HEK293 (cell line): ENCODE measurements at regions not wholly inside any gene's neighbourhood (a gene's known extent, or its start where the extent isn't known, plus 50 kb on each side); places are given as distances from the start of the nearest gene placed in this dataset.

Experiments used
- CTCF ChIA-PET: fragments of 350-600 bp; formaldehyde crosslinking; extraction: SDS; loops from one replicate; lab custom pipeline; 2021; ENCODE audit warnings: antibody characterized with exemption; lab: Yijun Ruan, JAX
- POLR2A ChIA-PET: fragments of 300-600 bp; formaldehyde crosslinking; extraction: SDS; loops from one replicate; lab custom pipeline; 2020; ENCODE audit warnings: antibody characterized with exemption, inconsistent platforms; lab: Yijun Ruan, JAX
- H3K27ac ChIP-seq: fragments of 200-500 bp; sonication (Bioruptor generic); 2 replicates; pipeline ENCODE4 v1.5.1; 2014; ENCODE audit warnings: low read depth, low read length, control low read depth, inconsistent platforms; ENCODE audit errors: extremely low read depth
- H3K36me3 ChIP-seq, 2 experiments: fragments of 200-500 bp in 1 of 2; sonication (Bioruptor generic) in 1 of 2; 1 replicate in 1 of 2; 2 replicates in 1 of 2; pipeline ENCODE4 v1.5.1; 2014 to 2017; ENCODE audit warnings: inconsistent platforms in 2 of 2, low read length in 2 of 2; ENCODE audit not compliant: control insufficient read depth in 2 of 2, insufficient read depth in 1 of 2
- H3K4me1 ChIP-seq: fragments of 200-500 bp; sonication (Bioruptor generic); 2 replicates; pipeline ENCODE4 v1.5.1; 2014; ENCODE audit warnings: mild to moderate bottlenecking, low read length, inconsistent platforms; ENCODE audit not compliant: control insufficient read depth, insufficient read depth
- H3K4me3 ChIP-seq: 2 replicates; pipeline ENCODE4 v1.5.1; 2011; ENCODE audit warnings: low read depth, mild to moderate bottlenecking, control low read depth, low read length, moderate library complexity
- H3K9me3 ChIP-seq: fragments of 200-500 bp; sonication (Bioruptor generic); 2 replicates; pipeline ENCODE4 v1.5.1; 2014; ENCODE audit warnings: low read depth, low read length, inconsistent platforms; ENCODE audit not compliant: control insufficient read depth, insufficient read depth
- HOXA7 ChIP-seq: sonication (generic); formaldehyde crosslinking; IDR thresholded peaks from 2 replicates; pipeline ENCODE4 v1.8.1; 2022; ENCODE audit warnings: missing genetic modification reagents, borderline replicate concordance
- HOXC10 ChIP-seq: sonication (generic); formaldehyde crosslinking; IDR thresholded peaks from 2 replicates; pipeline ENCODE4 v1.8.1; 2023; ENCODE audit warnings: mild to moderate bottlenecking, missing genetic modification reagents
- PATZ1 ChIP-seq: fragments of 450-650 bp; formaldehyde crosslinking; IDR thresholded peaks from 2 replicates; pipeline ENCODE4 v1.5.1; 2016; ENCODE audit warnings: missing biosample characterization, missing genetic modification characterization
- REPIN1 ChIP-seq: fragments of 450-650 bp; formaldehyde crosslinking; IDR thresholded peaks from 2 replicates; pipeline ENCODE4 v1.5.1; 2017; ENCODE audit warnings: missing biosample characterization, missing genetic modification characterization, low read depth
- ZBTB21 ChIP-seq: fragments of 450-650 bp; formaldehyde crosslinking; IDR thresholded peaks from 2 replicates; pipeline ENCODE4 v1.5.1; 2017; ENCODE audit warnings: missing biosample characterization, missing genetic modification characterization
- ZEB2 ChIP-seq: fragments of 450-650 bp; formaldehyde crosslinking; IDR thresholded peaks from 2 replicates; pipeline ENCODE4 v1.5.1; 2016; ENCODE audit warnings: missing biosample characterization, missing genetic modification characterization
- ZNF155 ChIP-seq: fragments of 450-650 bp; formaldehyde crosslinking; IDR thresholded peaks from 2 replicates; pipeline ENCODE4 v1.5.1; 2016; ENCODE audit warnings: missing biosample characterization, missing genetic modification characterization
- ZNF175 ChIP-seq: fragments of 450-650 bp; formaldehyde crosslinking; IDR thresholded peaks from 2 replicates; pipeline ENCODE4 v1.5.1; 2016; ENCODE audit warnings: missing biosample characterization, missing genetic modification characterization
- ZNF18 ChIP-seq: fragments of 450-650 bp; formaldehyde crosslinking; IDR thresholded peaks from 2 replicates; pipeline ENCODE4 v1.5.1; 2016; ENCODE audit warnings: missing biosample characterization, missing genetic modification characterization
- ZNF184 ChIP-seq: fragments of 450-650 bp; IDR thresholded peaks from 2 replicates; pipeline ENCODE4 v1.5.1; 2018; ENCODE audit warnings: missing biosample characterization, mild to moderate bottlenecking, missing genetic modification characterization
- ZNF350 ChIP-seq: fragments of 450-650 bp; formaldehyde crosslinking; IDR thresholded peaks from 2 replicates; pipeline ENCODE4 v1.5.0; 2017; ENCODE audit warnings: missing biosample characterization, mild to moderate bottlenecking, missing genetic modification characterization
- ZNF426 ChIP-seq: fragments of 450-650 bp; formaldehyde crosslinking; IDR thresholded peaks from 2 replicates; pipeline ENCODE4 v1.5.1; 2017; ENCODE audit warnings: missing biosample characterization, missing genetic modification characterization, mild to moderate bottlenecking, inconsistent platforms, moderate library complexity
- ZNF473 ChIP-seq: fragments of 450-650 bp; formaldehyde crosslinking; IDR thresholded peaks from 2 replicates; pipeline ENCODE4 v1.5.1; 2017; ENCODE audit warnings: missing biosample characterization, missing genetic modification characterization
- ZNF48 ChIP-seq: fragments of 450-650 bp; formaldehyde crosslinking; IDR thresholded peaks from 2 replicates; pipeline ENCODE4 v1.5.1; 2016; ENCODE audit warnings: missing biosample characterization, missing genetic modification characterization
- ZNF501 ChIP-seq: fragments of 450-650 bp; formaldehyde crosslinking; IDR thresholded peaks from 2 replicates; pipeline ENCODE4 v1.5.1; 2016; ENCODE audit warnings: missing biosample characterization, missing genetic modification characterization
- ZNF510 ChIP-seq: fragments of 450-650 bp; formaldehyde crosslinking; IDR thresholded peaks from 2 replicates; pipeline ENCODE4 v1.5.1; 2018; ENCODE audit warnings: mild to moderate bottlenecking, missing genetic modification characterization, missing biosample characterization; ENCODE audit not compliant: insufficient replicate concordance
- ZNF514 ChIP-seq: fragments of 450-650 bp; formaldehyde crosslinking; IDR thresholded peaks from 2 replicates; pipeline ENCODE4 v1.5.1; 2016; ENCODE audit warnings: missing biosample characterization, missing genetic modification characterization
- ZNF548 ChIP-seq: fragments of 450-650 bp; formaldehyde crosslinking; IDR thresholded peaks from 2 replicates; pipeline ENCODE4 v1.5.1; 2016; ENCODE audit warnings: missing biosample characterization, missing genetic modification characterization
- ZNF560 ChIP-seq: fragments of 450-650 bp; formaldehyde crosslinking; IDR thresholded peaks from 2 replicates; pipeline ENCODE4 v1.5.1; 2017; ENCODE audit warnings: missing biosample characterization, missing genetic modification characterization, borderline replicate concordance
- ZNF707 ChIP-seq: fragments of 450-650 bp; formaldehyde crosslinking; IDR thresholded peaks from 2 replicates; pipeline ENCODE4 v1.5.1; 2016; ENCODE audit warnings: missing biosample characterization, missing genetic modification characterization
- ZXDB ChIP-seq: fragments of 450-650 bp; formaldehyde crosslinking; IDR thresholded peaks from 2 replicates; pipeline ENCODE4 v1.5.1; 2016; ENCODE audit warnings: missing biosample characterization, missing genetic modification characterization
- TF ChIP-seq, protein P1 (sequence below): fragments of 450-650 bp; formaldehyde crosslinking; IDR thresholded peaks from 2 replicates; pipeline ENCODE4 v1.5.1; 2017; ENCODE audit warnings: missing biosample characterization, missing genetic modification characterization
- TF ChIP-seq, protein P2 (sequence below): fragments of 450-650 bp; formaldehyde crosslinking; optimal IDR thresholded peaks from 2 replicates; pipeline ENCODE3; 2016; ENCODE audit warnings: missing biosample characterization, mild to moderate bottlenecking, missing genetic modification characterization
- TF ChIP-seq, protein P3 (sequence below): fragments of 450-650 bp; formaldehyde crosslinking; IDR thresholded peaks from 2 replicates; pipeline ENCODE4 v1.5.1; 2016; ENCODE audit warnings: missing biosample characterization, missing genetic modification characterization

GRCh38 chr15:25596644-25597562 is 158.1 kb upstream of the UBE3A start (continued):
- TF ChIP-seq, protein P1, sequence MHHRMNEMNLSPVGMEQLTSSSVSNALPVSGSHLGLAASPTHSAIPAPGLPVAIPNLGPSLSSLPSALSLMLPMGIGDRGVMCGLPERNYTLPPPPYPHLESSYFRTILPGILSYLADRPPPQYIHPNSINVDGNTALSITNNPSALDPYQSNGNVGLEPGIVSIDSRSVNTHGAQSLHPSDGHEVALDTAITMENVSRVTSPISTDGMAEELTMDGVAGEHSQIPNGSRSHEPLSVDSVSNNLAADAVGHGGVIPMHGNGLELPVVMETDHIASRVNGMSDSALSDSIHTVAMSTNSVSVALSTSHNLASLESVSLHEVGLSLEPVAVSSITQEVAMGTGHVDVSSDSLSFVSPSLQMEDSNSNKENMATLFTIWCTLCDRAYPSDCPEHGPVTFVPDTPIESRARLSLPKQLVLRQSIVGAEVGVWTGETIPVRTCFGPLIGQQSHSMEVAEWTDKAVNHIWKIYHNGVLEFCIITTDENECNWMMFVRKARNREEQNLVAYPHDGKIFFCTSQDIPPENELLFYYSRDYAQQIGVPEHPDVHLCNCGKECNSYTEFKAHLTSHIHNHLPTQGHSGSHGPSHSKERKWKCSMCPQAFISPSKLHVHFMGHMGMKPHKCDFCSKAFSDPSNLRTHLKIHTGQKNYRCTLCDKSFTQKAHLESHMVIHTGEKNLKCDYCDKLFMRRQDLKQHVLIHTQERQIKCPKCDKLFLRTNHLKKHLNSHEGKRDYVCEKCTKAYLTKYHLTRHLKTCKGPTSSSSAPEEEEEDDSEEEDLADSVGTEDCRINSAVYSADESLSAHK (tag by site-specific recombination): no peak
- TF ChIP-seq ZNF155 (tag by site-specific recombination): no peak
- no peak for TF ChIP-seq HOXC10 (CRISPR knock-in tag)
- TF ChIP-seq HOXA7: no peak
- TF ChIP-seq ZBTB21 (tag by site-specific recombination): no peak
- TF ChIP-seq ZNF175 (tag by site-specific recombination): no peak
- TF ChIP-seq ZEB2 (tag by site-specific recombination): no peak

DNA sequence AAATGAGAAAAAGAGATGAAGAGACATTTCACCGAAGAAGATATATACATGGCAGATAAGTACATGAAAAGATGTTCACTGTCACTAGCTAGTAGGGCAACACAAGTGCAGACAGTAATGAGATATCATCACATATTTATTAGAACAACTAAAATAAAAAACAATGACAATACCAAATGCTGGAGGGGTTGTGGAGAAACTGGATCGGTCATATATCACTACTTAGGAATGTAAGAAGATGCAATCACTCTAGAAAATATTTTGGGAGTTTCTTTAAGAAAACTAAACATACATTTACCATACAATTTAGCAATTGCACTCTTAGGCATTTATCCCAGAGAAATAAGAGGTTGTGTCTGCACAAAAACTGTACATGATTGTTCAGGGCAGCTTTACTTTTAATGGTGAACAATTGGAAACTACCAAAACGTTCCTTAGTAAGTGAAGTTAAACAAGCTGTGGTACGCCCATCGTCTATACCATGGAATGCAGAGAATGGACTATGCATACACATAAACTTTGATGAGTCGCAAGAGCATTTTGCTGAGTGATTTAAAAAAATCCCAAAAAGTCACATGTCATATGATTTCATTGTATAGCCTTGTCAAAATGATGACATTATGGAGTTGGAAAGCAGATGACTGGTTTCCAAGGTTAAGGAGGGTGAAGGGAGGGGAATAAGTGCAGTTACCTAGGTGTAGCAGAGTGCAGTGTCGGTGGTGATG is 149.0 kb upstream of the UBE3A start:
- Histone ChIP-seq H3K36me3 (no peaks in the 10 kb centered on the region), H3K4me1 (no peaks in the 10 kb centered on the region), H3K27ac (no peak overlapping the region), H3K9me3 (no peaks in the 10 kb centered on the region), H3K4me3 (no peak overlapping the region)
- ChIA-PET POLR2A (no interaction called here), CTCF (interaction anchor here (0.7 kb wide), 1 partner anchor 196 kb away, joined by 3 read pairs; no protein-coding TSS in a partner anchor)
- no peak for TF ChIP-seq ZNF18 (tag by site-specific recombination)
- TF ChIP-seq ZNF48: no peak
- TF ChIP-seq ZNF426 (tag by site-specific recombination): no peak
- TF ChIP-seq, protein P2, sequence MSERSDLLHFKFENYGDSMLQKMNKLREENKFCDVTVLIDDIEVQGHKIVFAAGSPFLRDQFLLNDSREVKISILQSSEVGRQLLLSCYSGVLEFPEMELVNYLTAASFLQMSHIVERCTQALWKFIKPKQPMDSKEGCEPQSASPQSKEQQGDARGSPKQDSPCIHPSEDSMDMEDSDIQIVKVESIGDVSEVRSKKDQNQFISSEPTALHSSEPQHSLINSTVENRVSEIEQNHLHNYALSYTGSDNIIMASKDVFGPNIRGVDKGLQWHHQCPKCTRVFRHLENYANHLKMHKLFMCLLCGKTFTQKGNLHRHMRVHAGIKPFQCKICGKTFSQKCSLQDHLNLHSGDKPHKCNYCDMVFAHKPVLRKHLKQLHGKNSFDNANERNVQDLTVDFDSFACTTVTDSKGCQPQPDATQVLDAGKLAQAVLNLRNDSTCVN: no peak
- TF ChIP-seq ZNF548 (tag by site-specific recombination): no peak
- TF ChIP-seq ZNF707 (tag by site-specific recombination): no peak
- TF ChIP-seq, protein P3, sequence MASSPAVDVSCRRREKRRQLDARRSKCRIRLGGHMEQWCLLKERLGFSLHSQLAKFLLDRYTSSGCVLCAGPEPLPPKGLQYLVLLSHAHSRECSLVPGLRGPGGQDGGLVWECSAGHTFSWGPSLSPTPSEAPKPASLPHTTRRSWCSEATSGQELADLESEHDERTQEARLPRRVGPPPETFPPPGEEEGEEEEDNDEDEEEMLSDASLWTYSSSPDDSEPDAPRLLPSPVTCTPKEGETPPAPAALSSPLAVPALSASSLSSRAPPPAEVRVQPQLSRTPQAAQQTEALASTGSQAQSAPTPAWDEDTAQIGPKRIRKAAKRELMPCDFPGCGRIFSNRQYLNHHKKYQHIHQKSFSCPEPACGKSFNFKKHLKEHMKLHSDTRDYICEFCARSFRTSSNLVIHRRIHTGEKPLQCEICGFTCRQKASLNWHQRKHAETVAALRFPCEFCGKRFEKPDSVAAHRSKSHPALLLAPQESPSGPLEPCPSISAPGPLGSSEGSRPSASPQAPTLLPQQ (tag by site-specific recombination): no peak
- no peak for TF ChIP-seq ZNF473 (tag by site-specific recombination)
- TF ChIP-seq ZNF184: no peak
- TF ChIP-seq ZNF510 (tag by site-specific recombination): no peak
- no peak for TF ChIP-seq ZNF514 (tag by site-specific recombination)
- TF ChIP-seq ZXDB (tag by site-specific recombination): no peak
- no peak for TF ChIP-seq ZNF350 (tag by site-specific recombination)
- no peak for TF ChIP-seq ZNF501
- TF ChIP-seq REPIN1 (tag by site-specific recombination): no peak
- TF ChIP-seq ZNF560: no peak
- no peak for TF ChIP-seq PATZ1 (tag by site-specific recombination)
